LNCaP clone FGC (cell line): ENCODE measurements at regions not wholly inside any gene's neighbourhood (a gene's known extent, or its start where the extent isn't known, plus 50 kb on each side); places are given as distances from the start of the nearest gene placed in this dataset.
"Not testable (repeated sequence)": the region's sequence is repeated elsewhere in the genome, so short reads cannot be mapped to it uniquely, and the experiment has no call there.

ENCODE experiments used
- DNase-seq: peaks from one replicate; pipeline ENCODE4 v3.0.0-alpha.2; 2011; ENCODE audit warnings: low read depth
- H3K4me3 ChIP-seq: 2 replicates; pipeline ENCODE4 v1.5.1; 2011; ENCODE audit warnings: mild to moderate bottlenecking, low read depth, low read length, control low read depth
- CTCF ChIP-seq: IDR thresholded peaks from 2 replicates; pipeline ENCODE4 v1.5.1; 2012; ENCODE audit warnings: mild to moderate bottlenecking; ENCODE audit not compliant: control insufficient read depth, insufficient read depth; ENCODE audit errors: extremely low read depth

- no peak for DNase-seq
- H3K4me3 ChIP-seq, result no peak overlapping the region
- no peak for TF ChIP-seq CTCF
These were observed 453.9 kb upstream of the CCDC179 start for GRCh38 chr11:23314162-23314561.

DNA sequence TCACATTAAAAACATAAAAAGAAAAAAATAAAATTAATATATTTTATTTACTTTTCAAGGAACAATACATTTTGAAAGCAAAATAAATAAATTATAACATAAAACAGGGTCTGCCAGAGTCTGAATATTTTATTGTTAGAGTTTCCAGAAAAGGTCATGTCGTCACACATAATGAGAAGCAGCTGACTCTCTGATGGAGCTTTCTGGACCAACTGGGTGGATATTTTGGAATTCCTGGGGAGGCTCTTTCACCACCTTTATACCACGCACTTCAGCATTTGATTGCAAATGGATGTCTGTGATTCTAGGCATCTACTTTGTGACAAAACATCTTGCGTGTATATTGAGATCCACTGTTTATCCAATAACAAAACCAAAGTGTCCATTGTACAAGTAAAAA is 455.0 kb upstream of the CCDC179 start:
- DNase-seq, result no peak
- TF ChIP-seq CTCF, result no peak
- H3K4me3 ChIP-seq, result no peak overlapping the region

DNA sequence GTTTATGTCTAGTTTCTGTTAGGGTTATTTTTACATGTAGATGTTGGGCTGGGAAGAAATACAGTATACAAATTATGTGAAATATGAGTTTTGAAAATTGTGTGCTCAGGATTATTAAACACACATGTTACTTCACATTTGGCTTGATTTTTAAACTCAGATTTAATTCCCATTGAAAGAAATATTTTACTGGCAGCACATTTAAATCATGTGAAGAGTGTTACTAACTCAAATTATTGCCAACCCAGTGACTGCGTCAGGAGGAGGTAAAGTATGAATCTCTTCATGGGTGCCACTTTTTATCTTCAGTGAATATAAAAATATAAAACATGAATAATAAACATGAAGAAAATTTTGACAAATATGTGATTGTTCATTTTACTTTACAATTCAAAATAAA is 457.5 kb upstream of the CCDC179 start:
- H3K4me3 ChIP-seq, result no peak overlapping the region
- no peak for TF ChIP-seq CTCF
- no peak for DNase-seq

GRCh38 chr11:23318670-23319069 is 458.4 kb upstream of the CCDC179 start:
- no peak for DNase-seq
- TF ChIP-seq CTCF, result no peak

GRCh38 chr11:23320131-23320530 is 459.9 kb upstream of the CCDC179 start:
- TF ChIP-seq CTCF, result no peak
- no peak for DNase-seq
- H3K4me3 ChIP-seq, result no peak overlapping the region

More at GRCh38 chr11:23318670-23319069, 458.4 kb upstream of the CCDC179 start:
- H3K4me3 ChIP-seq, result no peak overlapping the region

- not testable (repeated sequence) for H3K4me3 ChIP-seq, DNase-seq
These were observed 475.3 kb upstream of the CCDC179 start for GRCh38 chr11:23335586-23335985.

DNA sequence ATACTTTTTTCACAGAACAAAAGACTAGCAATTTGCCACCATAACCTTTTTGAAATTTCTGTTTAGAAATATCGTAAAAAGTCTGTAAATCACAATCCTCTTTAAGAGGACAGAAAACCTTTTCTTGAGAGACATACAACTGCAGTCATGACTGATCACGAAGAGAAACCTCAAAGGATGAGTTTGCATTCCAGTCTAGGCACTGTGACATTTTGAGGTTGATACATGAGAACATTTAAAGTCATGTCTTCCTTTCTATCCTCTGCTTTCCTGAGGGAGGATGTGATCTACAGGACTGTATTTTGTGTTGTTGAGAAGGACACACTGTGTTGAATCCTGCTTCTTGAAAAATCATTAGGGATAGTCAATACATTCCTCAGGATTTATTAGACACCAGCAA is 476.7 kb upstream of the CCDC179 start:
- DNase-seq, result no peak
- no peak overlapping the region for H3K4me3 ChIP-seq
- TF ChIP-seq CTCF, result no peak

GRCh38 chr11:23353611-23354010 is 493.3 kb upstream of the CCDC179 start:
- TF ChIP-seq CTCF, result no peak
- H3K4me3 ChIP-seq, result no peak overlapping the region
- DNase-seq, result no peak
